GM21786 (cell line): ENCODE measurements at regions not wholly inside any gene's neighbourhood (a gene's known extent, or its start where the extent isn't known, plus 50 kb on each side); places are given as distances from the start of the nearest gene placed in this dataset.
"Not testable (repeated sequence)": the region's sequence is repeated elsewhere in the genome, so short reads cannot be mapped to it uniquely, and the experiment has no call there.

Experiments used
- ATAC-seq: cut with Tn5 transposase; IDR thresholded peaks from one replicate; pipeline ENCODE4 v1.9.1; 2021; ENCODE audit not compliant: unreplicated experiment

DNA sequence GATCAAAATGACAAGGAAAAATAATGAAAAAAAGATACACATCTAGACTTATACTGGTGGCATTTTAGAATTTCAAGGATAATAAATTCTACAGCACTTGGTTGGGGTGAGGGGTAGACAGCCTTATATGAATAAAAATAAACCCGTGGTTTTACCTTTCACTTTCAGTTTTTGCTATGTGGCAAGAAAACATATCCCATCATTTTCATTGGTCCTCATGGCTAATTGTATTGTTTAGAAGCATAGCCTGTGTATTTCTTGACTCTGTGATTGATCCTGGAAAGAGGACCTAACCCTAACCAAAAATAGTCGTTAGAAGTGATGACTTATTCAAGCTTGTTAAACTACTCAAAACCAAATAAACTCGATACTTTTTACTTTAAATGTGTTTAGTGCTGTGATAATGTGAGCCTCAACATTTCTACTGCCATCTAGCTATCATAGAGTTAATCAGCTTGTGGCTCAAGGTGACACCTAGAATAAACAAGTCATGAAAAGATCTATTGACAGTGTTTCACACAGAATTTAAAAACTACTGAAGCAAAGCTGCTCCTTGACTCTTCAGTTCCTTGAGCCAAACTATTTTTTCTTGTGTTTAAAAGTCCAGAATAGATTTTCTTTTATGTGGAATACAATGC lies 153.3 kb upstream of the IZUMO3 start:
- no peak for ATAC-seq

DNA sequence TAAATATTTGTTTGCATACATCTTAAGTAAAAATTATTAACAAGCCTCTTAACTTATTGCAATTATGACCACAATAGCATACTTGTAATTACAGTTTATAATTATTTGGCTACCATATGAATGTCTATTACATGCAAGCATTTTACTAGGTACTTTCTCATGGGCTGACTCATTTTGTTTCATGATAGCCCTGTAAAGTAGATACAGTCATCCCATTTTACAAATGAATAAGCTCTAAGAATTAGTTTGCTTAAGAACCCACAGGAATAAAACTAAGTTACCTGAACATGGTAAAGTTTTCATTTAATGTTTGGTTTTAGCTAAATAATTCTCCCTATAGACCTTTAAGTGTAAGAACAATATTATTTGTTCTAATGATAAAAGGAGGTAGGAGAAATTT lies 126.6 kb upstream of the IZUMO3 start:
- no peak for ATAC-seq

DNA sequence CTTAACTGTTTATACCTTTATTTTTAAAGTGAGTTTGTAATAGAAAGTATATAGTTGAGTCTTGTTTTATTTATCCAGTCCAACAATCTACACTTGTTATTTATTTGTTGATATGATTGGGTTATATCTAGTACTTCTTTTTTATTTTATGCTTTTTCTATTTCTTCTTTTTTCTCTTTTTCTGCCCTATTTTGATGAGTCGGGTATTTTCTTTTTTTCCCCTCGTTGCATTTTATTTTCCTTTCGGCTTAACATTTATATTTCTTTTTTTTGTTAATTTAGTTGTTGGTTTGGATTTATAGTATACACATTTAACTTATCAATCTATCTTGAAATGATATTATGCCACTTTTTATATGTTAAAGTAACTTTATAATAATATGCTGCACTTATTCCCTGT lies 111.7 kb upstream of the IZUMO3 start:
- no peak for ATAC-seq

DNA sequence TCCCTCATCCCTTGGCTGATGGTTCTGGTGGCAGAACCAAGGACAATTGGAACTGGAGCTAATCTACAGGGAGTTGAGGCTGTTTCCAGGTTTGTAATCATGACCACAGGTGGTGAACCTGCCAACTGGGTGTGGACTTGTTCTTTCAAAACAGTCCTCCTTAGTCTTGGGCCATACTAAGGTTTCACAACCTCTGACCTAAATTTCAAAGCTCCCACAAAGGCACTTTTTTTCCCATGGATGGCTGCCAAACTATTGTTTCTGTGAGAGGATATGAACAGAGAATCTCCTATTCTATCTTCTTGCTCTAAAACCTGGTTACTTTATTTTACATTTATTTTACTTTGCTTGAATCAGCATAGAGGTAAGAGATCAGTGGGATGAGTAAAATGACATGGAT lies 106.5 kb upstream of the IZUMO3 start:
- no peak for ATAC-seq

DNA sequence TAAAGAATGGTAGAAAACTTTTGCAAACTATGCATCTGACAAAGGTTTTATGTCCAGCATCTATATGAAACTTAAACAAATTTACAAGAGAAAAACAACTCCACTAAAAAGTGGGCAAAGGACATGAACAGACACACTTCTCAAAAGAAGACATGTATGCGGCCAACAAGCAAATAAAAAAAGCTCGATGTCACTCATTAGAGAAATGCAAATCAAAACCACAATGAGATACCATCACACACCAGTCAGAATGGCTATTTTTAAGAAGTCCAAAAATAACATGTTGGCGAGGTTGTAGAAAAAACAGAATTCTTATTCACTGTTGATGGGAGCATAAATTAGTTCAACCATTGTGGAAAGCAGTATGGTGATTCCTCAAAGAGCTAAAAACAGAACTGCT lies 83.1 kb upstream of the IZUMO3 start:
- ATAC-seq: not testable (repeated sequence)

DNA sequence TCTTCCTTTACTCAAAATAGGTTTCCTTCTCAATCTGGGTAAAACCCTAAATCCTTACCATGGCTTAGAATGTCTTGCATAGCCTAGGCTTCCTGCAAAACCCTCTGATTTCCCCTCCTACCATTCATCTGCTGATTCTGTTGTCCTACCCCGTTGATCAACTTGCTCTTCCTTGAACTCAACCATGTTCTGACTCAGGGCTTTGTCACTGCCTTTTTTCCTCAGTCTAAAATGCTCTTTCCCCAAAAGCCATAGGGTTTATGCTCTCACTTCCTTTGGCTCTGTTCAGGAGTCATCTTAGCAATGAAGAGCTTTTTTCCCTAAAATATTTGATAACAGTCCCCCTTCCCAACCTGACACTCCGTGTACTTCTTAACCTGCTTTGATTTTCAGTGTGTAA lies 79.4 kb upstream of the IZUMO3 start:
- no peak for ATAC-seq

DNA sequence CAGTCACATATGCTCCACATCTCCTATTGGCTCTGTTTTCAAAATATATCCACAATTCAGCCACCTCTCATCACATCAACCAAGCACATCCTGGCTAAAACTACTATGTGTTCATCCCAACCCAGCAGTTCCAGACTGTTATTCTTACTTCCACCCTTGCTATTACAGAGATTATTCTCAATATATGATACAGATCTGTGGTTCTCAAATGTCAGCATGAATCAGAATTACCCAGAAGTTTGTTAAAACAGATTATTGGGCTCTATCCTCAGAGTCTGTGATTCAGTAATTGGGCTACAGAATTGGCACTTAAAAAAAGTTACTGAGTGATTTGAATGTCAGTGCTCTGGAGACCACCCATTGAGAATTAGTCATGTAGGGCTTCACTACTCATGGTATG lies 78.8 kb upstream of the IZUMO3 start:
- no peak for ATAC-seq

DNA sequence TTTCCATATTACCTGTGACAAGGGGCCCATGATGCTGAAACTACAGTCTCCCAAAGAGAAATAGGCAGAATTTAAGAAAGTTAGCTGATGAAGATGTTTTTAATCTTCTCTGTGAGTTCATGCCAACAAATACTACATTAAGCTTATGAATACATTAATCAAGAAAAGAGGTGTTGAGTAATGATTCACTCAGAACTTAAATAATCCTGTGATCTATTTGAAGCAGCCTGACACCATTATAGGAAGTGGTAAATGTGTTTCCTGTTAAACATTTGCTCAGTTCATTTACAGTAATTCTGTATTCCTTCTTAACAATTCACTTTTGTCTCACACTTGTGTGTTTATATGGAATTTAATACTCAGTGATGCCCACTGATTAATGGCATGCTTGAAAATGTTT lies 75.0 kb upstream of the IZUMO3 start:
- ATAC-seq: no peak

DNA sequence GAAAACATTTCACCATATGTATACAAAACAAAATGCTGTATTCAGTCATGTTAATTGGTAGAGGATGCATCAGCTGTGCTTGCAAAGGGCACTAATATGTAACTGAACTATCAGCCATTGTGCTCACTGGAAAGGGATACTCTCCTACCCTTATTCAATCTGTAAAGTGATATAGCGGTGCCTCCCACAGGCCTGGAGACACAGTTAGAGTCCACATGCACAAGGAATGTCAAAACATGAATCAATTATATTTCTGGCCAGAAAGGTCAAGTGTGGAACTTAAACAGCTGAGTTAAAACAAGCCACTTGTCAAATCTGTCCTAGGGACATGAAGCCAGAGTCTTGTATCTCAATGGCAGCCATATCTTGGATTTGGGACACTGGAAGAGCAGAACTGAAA lies 71.2 kb upstream of the IZUMO3 start:
- no peak for ATAC-seq

DNA sequence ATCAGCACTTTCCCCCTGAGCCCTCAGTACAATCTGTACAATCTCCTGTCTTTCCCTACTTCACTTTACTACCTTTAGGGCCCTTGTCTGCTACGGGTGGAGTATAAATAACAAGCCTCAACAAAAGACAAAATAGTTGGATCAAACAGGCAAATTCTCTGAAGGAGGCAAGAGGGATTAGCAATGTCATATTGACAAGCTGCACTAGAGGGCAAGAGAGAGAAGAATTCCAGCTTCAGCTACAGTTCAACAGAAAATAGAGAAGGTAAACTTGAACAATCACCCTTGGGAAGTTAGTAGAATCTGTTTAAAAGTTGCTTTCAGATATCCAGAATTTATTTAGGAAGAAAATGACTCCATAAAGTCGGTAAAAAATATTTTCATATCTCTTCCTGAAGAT lies 68.4 kb upstream of the IZUMO3 start:
- no peak for ATAC-seq

DNA sequence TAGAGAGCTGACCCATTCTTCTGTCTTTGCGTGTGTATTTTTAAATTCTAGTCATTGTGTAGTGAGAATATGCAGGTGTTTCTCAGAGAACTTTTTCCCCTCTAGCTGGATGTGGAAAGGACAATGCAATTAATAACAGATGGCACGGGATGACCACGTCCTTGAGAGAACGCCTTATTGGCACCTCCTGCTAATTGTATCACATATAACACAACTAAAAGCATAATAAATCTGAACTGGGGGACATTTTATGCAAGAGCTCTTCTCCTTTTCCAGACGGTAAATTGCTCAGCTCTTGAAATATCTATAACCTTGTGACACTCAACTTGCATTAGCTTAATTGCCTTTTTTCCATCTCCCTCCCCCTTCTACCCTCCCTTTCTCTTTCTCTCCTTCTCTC lies 62.9 kb upstream of the IZUMO3 start:
- ATAC-seq: no peak

DNA sequence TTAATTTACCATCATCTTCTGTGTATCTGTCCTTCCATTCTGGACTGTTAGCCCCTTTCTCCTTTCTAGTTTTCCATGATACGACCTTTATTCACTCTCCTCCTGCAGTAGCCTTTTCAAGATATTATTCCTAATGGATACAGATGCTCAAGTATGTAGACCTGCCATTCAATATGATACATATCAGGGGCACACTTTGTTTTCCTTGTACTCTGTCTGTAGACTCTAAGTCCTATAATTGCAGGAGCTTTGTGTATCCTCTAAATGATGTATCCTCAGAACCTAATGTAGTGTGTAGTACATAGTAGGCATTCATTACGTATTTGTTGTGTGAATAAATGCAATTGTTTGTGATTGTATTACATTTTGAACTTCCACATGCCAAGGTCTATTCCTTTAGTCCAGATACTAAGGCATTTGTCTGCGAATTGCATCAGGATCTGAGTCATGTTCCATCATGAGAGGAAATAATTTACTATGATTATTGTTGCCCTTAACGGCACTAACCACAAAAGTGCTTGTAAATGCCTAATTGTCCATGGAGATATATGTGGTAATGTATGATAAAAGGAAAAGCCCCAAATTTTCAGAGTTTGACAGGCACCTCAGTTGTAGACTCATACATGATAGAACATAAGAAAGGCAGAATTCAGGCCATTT lies 57.1 kb upstream of the IZUMO3 start:
- no peak for ATAC-seq
